Osteoblast (primary cell): ENCODE measurements at regions not wholly inside any gene's neighbourhood (a gene's known extent, or its start where the extent isn't known, plus 50 kb on each side); places are given as distances from the start of the nearest gene placed in this dataset.

ENCODE experiments used
- DNase-seq: peaks from one replicate; pipeline ENCODE4 v3.0.0; 2011; ENCODE audit warnings: low spot score, mixed read lengths; ENCODE audit not compliant: insufficient read length; ENCODE audit errors: missing footprints
- H2AFZ ChIP-seq: 2 replicates; pipeline ENCODE4 v1.6.0; 2011; ENCODE audit warnings: mild to moderate bottlenecking, low read length
- H3K27ac ChIP-seq: 2 replicates; pipeline ENCODE4 v1.5.1; 2011; ENCODE audit warnings: mild to moderate bottlenecking, low read depth, low read length, moderate library complexity
- H3K27me3 ChIP-seq: 2 replicates; pipeline ENCODE4 v1.6.0; 2012; ENCODE audit warnings: mild to moderate bottlenecking, control low read depth, inconsistent platforms, low read length, moderate library complexity; ENCODE audit not compliant: insufficient read depth
- H3K36me3 ChIP-seq: 2 replicates; pipeline ENCODE4 v1.5.1; 2011; ENCODE audit warnings: mild to moderate bottlenecking, low read length, control low read depth, moderate library complexity; ENCODE audit not compliant: insufficient read depth
- H3K4me1 ChIP-seq: 2 replicates; pipeline ENCODE4 v1.5.1; 2011; ENCODE audit warnings: mild to moderate bottlenecking, low read length, control low read depth, moderate library complexity; ENCODE audit not compliant: insufficient read depth
- H3K4me2 ChIP-seq: 2 replicates; pipeline ENCODE4 v1.6.0; 2011; ENCODE audit warnings: mild to moderate bottlenecking, low read length; ENCODE audit not compliant: insufficient read depth
- H3K4me3 ChIP-seq: fragments of 200-600 bp; sonication (generic); 3 replicates; pipeline ENCODE4 v1.5.1; 2012; ENCODE audit warnings: mild to moderate bottlenecking, low read length, inconsistent platforms; ENCODE audit not compliant: insufficient read depth
- H3K79me2 ChIP-seq: 2 replicates; pipeline ENCODE4 v1.6.0; 2012; ENCODE audit warnings: mild to moderate bottlenecking, low read length, control low read depth, inconsistent platforms; ENCODE audit not compliant: insufficient read depth
- H3K9me3 ChIP-seq: 2 replicates; pipeline ENCODE4 v1.5.1; 2011; ENCODE audit warnings: low read depth, low read length, control low read depth
- H4K20me1 ChIP-seq: 2 replicates; pipeline ENCODE4 v1.6.0; 2012; ENCODE audit warnings: mild to moderate bottlenecking, low read length, control low read depth; ENCODE audit not compliant: insufficient read depth
- CTCF ChIP-seq: IDR thresholded peaks from 2 replicates; pipeline ENCODE4 v1.5.1; 2011; ENCODE audit warnings: mild to moderate bottlenecking, low read depth, low read length, moderate library complexity; ENCODE audit errors: extremely low read depth

GRCh38 chr9:86771941-86772634 is 175.2 kb downstream of the GAS1 start:
- Histone ChIP-seq H2AFZ (no peak overlapping the region), H3K4me1 (no peaks in the 10 kb centered on the region), H3K79me2 (no peaks in the 10 kb centered on the region), H3K36me3 (no peaks in the 10 kb centered on the region), H3K4me2 (no peak overlapping the region), H3K27me3 (peaks cover 14% of the 10 kb centered on the region), H4K20me1 (no peaks in the 10 kb centered on the region), H3K27ac (no peak overlapping the region), H3K4me3 (no peak overlapping the region), H3K9me3 (no peaks in the 10 kb centered on the region)
- TF ChIP-seq CTCF, result no peak
- DNase-seq, result no peak

- no peaks in the 10 kb centered on the region for H3K79me2 ChIP-seq
- no peak overlapping the region for H3K27ac ChIP-seq
- no peaks in the 10 kb centered on the region for H4K20me1 ChIP-seq
- no peaks in the 10 kb centered on the region for H3K36me3 ChIP-seq
- no peak for DNase-seq
- H3K4me3 ChIP-seq, result no peak overlapping the region
- peaks cover 4% of the 10 kb centered on the region for H3K4me1 ChIP-seq
- H3K4me2 ChIP-seq, result no peak overlapping the region
- no peaks in the 10 kb centered on the region for H3K9me3 ChIP-seq
- H2AFZ ChIP-seq, result no peak overlapping the region
- H3K27me3 ChIP-seq, result peaks cover 14% of the 10 kb centered on the region
- no peak for TF ChIP-seq CTCF
These were observed 175.9 kb downstream of the GAS1 start for GRCh38 chr9:86771420-86771819.

- no peak overlapping the region for H2AFZ ChIP-seq
- H3K79me2 ChIP-seq, result no peaks in the 10 kb centered on the region
- no peak overlapping the region for H3K4me2 ChIP-seq
- peaks cover 14% of the 10 kb centered on the region for H3K27me3 ChIP-seq
- TF ChIP-seq CTCF, result no peak
- no peaks in the 10 kb centered on the region for H3K36me3 ChIP-seq
- no peak overlapping the region for H3K4me3 ChIP-seq
- H3K27ac ChIP-seq, result no peak overlapping the region
- no peaks in the 10 kb centered on the region for H4K20me1 ChIP-seq
- no peak for DNase-seq
- no peaks in the 10 kb centered on the region for H3K9me3 ChIP-seq
- peaks cover 5% of the 10 kb centered on the region for H3K4me1 ChIP-seq
These were observed 178.6 kb downstream of the GAS1 start for GRCh38 chr9:86768709-86769108.

- Histone ChIP-seq H3K4me3 (no peak overlapping the region), H3K4me2 (no peak overlapping the region), H3K27ac (no peak overlapping the region), H3K4me1 (peaks cover 5% of the 10 kb centered on the region), H2AFZ (no peak overlapping the region), H3K79me2 (no peaks in the 10 kb centered on the region), H3K36me3 (no peaks in the 10 kb centered on the region), H3K27me3 (peaks cover 13% of the 10 kb centered on the region), H3K9me3 (no peaks in the 10 kb centered on the region), H4K20me1 (no peaks in the 10 kb centered on the region)
- TF ChIP-seq CTCF, result no peak
- no peak for DNase-seq
These were observed 179.3 kb downstream of the GAS1 start for GRCh38 chr9:86768020-86768419.
